HG02763 (cell line): ENCODE measurements at regions not wholly inside any gene's neighbourhood (a gene's known extent, or its start where the extent isn't known, plus 50 kb on each side); places are given as distances from the start of the nearest gene placed in this dataset.
"Not testable (repeated sequence)": the region's sequence is repeated elsewhere in the genome, so short reads cannot be mapped to it uniquely, and the experiment has no call there.

Experiments
- ATAC-seq: cut with Tn5 transposase; IDR thresholded peaks from one replicate; pipeline ENCODE4 v1.9.1; 2021; ENCODE audit warnings: mild to moderate bottlenecking, moderate library complexity; ENCODE audit not compliant: unreplicated experiment

DNA sequence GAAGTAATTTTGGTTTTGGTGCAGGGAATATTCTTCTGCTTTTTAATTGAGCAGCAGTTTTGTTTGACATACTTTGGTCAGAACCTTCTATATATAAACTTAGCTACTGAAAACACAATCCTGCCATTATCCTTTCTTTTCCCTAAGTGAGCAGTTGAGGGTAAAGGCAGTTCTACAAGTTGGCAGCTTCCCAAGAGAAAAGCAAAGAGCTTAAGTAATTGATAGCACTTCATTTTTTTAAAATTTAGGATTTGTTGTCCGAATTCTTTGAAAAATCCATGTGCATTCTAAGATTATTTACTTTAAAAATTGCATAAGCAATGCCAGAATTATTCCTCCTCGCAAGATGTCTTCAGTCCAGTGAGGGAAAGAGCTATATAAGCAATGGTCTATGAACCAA lies 1394.1 kb downstream of the FAM181B start:
- ATAC-seq = no peak

DNA sequence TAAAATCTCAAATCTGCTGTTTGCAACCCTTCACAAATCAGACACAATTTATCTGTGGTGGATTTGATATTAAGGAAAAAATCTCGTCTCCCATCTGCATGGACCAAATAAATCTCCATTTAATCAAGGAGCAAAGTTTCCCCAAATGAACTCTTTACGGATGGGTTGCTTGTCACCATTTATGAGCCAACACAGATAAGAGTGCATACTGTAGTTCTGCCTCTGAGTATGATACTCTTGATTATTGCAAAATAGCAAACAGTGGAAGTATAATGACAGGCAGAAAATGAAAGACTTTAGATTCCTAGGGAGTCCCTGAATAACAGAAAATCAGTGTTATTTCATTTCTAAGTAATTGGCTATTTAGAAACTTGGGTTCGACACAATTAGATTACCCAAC lies 1395.9 kb downstream of the FAM181B start:
- no peak for ATAC-seq

GRCh38 chr11:81332276-81332675 lies 1401.4 kb downstream of the FAM181B start:
- no peak for ATAC-seq

DNA sequence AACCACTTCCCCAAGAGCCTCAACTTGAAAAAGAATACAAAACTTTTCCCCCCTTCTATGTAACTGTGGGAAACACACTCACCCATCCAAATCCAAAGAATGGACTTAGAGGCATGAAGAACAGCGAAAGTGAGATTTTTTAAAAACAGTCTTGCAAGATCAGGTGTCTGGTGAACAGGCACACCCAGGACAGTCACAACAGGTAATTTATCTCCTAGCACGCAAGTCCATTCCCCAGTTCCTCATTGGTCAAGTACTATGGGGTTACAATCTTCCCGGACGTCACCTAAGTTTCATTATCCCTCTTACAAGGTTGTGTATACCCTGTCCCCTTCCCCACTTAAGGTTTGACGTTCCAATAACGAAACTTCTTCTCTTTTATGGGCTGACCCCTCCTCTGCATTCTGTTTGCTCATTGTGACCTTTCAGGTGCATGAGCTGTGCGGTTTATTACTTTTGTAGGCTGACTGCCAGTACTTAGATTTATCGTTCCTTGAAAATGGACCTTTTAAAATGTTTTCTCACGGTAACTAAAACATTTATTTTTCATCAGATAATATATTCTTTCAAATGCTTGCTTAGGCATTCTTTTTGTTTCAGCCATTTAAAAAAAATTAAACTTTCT lies 1401.9 kb downstream of the FAM181B start:
- ATAC-seq = no peak

GRCh38 chr11:81331088-81331487 lies 1402.6 kb downstream of the FAM181B start:
- ATAC-seq = no peak

DNA sequence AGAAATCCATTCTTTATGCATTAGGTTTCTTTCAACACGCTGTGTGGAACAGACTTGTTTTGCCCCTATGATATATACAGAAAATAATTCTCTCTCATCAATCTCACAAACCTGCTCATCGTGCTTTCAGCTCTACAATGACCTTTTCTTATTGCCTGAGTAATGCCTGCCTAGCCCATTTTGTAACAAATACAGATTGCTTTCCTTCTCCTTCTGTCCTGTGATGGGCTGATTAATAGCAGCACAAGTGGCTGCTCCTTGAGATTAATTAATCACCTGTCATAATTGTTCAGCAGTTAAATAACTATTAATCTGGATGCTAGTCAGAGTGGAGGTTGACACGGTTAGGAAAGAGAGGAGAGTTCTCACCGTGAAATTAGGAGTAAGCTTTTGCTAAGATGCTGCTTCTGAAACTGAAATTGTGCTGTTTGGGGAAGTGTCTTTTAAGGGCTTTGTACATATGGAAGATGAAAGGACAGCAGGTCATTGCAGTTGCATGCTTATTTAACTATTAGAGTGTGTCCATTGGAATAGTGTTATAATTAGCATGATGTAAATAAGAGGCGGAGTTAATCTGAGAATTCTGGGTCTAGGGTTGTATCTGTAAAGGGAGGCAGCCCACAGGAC lies 1430.5 kb downstream of the FAM181B start:
- ATAC-seq = no peak

DNA sequence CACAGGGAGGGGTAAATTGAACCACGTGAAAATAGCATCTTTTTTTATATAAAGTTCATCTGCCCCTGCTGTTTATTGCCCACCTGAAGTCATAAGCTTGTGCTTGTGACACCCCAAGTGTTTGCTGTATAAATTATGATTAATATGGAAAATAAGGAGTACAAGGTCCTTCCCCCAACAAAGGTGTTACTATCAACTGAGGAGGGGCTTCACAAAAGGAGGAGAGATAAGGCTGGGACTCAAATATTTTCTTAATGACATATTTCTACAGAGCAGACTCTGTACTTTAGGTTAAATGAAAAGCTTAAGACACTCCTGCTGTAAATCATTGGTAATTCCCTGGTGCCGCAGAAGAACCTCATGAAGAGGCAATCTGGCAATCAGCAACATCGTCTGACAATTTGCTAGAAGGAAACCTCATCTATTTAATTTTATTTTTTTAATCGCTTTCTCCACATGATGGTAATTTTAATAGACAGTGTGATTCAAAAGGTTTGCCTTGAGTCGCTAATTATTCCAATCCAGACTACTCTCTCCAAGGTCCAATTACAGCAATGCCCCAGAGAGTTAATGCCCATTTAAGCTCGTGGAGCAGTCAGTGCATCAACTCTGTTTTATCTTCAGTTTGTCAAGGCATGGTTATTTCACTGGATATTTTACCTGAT lies 1432.4 kb downstream of the FAM181B start:
- no peak for ATAC-seq

GRCh38 chr11:81286959-81287358 lies 1446.7 kb downstream of the FAM181B start:
- ATAC-seq = no peak

GRCh38 chr11:81286550-81286949 lies 1447.1 kb downstream of the FAM181B start:
- ATAC-seq = no peak

GRCh38 chr11:81280228-81280627 lies 1453.4 kb downstream of the FAM181B start:
- ATAC-seq = not testable (repeated sequence)

GRCh38 chr11:81278991-81279390 lies 1454.7 kb downstream of the FAM181B start:
- no peak for ATAC-seq

DNA sequence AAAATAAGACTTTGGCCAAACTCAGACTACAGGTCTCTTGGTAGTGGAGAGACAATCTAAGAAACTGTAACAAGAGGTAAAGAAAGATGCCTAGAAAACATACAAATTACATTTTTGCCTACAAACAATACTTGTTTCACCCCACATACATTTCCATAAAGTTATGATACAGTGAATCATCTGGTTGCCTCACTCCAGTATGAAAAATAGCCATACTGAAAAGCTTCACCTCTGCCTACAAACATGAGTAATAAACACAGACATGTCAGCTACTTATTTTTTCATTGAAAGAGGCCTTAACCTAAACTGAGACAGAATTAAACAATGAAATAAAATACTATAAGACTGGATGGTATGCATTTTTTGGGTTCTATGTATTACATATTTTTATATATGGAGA lies 1463.0 kb downstream of the FAM181B start:
- no peak for ATAC-seq

GRCh38 chr11:81267246-81267645 lies 1466.4 kb downstream of the FAM181B start:
- no peak for ATAC-seq

- no peak for ATAC-seq
Observed at GRCh38 chr11:81259471-81259870, 1474.2 kb downstream of the FAM181B start.

- ATAC-seq = no peak
Observed at GRCh38 chr11:81255895-81256294, 1477.8 kb downstream of the FAM181B start.

DNA sequence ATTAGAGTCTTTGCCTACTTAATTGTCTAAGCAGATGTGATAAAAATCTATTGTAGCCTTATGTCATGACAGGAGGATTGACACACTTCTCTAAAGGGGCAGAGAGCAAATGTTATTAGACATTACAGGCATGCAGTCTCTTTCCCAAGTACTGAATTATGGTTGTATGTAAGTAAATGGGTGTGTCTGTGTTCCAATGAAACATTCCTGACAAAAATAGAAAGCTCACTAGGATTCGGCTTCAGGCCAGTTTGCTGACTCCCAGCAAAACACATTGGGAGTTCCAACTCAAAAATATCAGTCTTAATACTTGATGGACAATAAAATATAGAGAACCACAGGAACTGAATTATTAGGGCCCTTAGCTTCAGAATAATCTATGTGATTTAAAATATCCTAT lies 1480.4 kb downstream of the FAM181B start:
- ATAC-seq = no peak

GRCh38 chr11:81246941-81247340 lies 1486.7 kb downstream of the FAM181B start:
- ATAC-seq = no peak

DNA sequence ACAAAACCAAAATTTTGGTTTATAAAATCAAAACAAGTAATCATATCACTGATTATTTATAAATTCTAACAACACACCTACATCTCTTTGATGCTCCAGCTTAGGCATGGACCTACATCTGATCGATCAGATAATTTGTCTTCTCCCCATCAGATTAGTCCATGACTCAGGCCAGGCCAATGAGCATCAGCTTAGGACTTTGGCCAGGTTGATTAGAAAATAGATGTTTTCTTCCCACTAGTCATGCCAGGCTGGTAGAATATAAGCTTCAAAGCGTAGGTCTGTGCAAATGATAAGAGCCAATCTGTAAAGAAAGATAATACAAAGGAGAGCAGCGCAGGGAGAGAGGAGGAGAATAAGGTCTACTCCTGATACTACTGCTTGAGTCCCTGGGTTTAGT lies 1487.9 kb downstream of the FAM181B start:
- ATAC-seq = no peak

- no peak for ATAC-seq
Observed at GRCh38 chr11:81241672-81242275, 1491.9 kb downstream of the FAM181B start.

DNA sequence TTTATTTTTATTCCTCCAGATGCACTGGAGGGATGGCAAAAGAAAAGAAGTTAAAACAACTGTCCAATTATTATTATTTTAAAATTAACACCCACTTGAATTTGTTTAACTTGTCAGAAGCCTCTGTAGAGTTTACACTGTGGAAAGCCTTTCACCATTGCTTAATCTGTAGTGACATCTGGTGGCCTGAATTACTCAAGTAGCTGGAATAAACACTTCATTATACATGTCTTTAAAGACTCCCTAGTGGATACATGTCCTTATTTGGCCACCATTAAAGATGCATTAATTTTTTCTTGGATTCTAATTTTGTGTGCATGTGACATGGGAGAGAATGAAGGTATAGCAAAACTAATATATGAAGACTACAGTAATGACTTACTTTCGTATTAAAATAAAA lies 1496.5 kb downstream of the FAM181B start:
- no peak for ATAC-seq

- not testable (repeated sequence) for ATAC-seq
Observed at GRCh38 chr11:81227409-81227808, 1506.3 kb downstream of the FAM181B start.

DNA sequence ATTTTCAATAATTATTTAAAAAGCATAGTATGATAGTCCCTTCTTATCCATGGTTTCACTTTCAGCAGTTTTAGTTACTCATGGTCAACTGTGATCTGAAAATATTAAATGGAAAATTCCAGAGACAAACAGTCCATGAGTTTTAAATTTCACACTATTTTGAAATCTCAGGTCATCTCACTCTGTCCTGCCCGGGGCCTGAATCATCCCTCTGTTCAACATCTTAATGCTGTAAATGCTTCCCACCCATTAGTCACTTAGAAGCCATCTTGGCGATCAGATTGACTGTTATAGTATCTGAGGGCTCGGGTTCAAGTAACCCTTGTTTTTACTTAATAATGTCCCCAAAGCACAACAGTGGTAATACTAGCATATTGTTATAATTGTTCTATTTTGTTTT lies 1509.3 kb downstream of the FAM181B start:
- no peak for ATAC-seq
